ENCODE measurements at regions not wholly inside any gene's neighbourhood (a gene's known extent, or its start where the extent isn't known, plus 50 kb on each side); places are given as distances from the start of the nearest gene placed in this dataset.
A peak's percentile ranks its signal among the peaks of the same experiment; 100 is the strongest.

GRCh38 chr1:234990874-234991801 lies 137.5 kb downstream of the TOMM20 start:
- Histone ChIP-seq H3K27me3 (ENCODE audit: insufficient read depth, low read length) (no peaks in the 10 kb centered on the region), H3K27ac (ENCODE audit: low read length) (no peak overlapping the region), H3K9ac (ENCODE audit: low read depth, low read length) (no peak overlapping the region), H3K4me1 (ENCODE audit: insufficient read depth, low read length) (peaks cover 16% of the 10 kb centered on the region), H3K36me3 (ENCODE audit: insufficient read depth, low read depth, low read length) (no peaks in the 10 kb centered on the region), H3K4me3 (ENCODE audit: low read length) (no peak overlapping the region), H3K9me3 (ENCODE audit: insufficient read depth, low read depth, low read length) (no peaks in the 10 kb centered on the region)

DNA sequence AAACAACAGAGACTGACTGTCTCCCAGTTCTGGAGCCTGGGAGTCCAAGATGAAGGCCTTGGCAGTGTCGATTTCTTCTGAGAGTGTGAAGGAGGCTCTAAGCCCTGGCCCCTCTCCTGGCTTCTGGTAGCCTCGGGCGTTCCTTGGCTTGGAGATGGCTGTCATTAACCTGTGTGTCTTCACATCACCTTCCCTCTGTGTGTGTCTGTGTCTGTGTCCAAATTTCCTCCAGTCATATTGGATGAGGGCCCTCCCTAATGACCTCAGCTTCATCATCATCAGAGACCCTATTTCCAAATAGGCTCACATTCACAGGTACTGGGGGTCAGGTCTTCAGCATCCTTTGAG lies 138.3 kb downstream of the TOMM20 start:
- H3K9ac ChIP-seq (ENCODE audit: low read depth, low read length) = no peak overlapping the region
- no peak overlapping the region for H3K27ac ChIP-seq (ENCODE audit: low read length)
- H3K27me3 ChIP-seq (ENCODE audit: insufficient read depth, low read length) = no peaks in the 10 kb centered on the region
- H3K36me3 ChIP-seq (ENCODE audit: insufficient read depth, low read depth, low read length) = no peaks in the 10 kb centered on the region
- peaks cover 16% of the 10 kb centered on the region for H3K4me1 ChIP-seq (ENCODE audit: insufficient read depth, low read length)
- no peak overlapping the region for H3K4me3 ChIP-seq (ENCODE audit: low read length)
- no peaks in the 10 kb centered on the region for H3K9me3 ChIP-seq (ENCODE audit: insufficient read depth, low read depth, low read length)

- Histone ChIP-seq H3K27me3 (ENCODE audit: insufficient read depth, low read length) (no peaks in the 10 kb centered on the region), H3K27ac (ENCODE audit: low read length) (no peak overlapping the region), H3K36me3 (ENCODE audit: insufficient read depth, low read depth, low read length) (no peaks in the 10 kb centered on the region), H3K9ac (ENCODE audit: low read depth, low read length) (no peak overlapping the region), H3K4me1 (ENCODE audit: insufficient read depth, low read length) (peaks cover 16% of the 10 kb centered on the region), H3K4me3 (ENCODE audit: low read length) (no peak overlapping the region), H3K9me3 (ENCODE audit: insufficient read depth, low read depth, low read length) (no peaks in the 10 kb centered on the region)
Measured at GRCh38 chr1:234989479-234990327, 138.9 kb downstream of the TOMM20 start.

GRCh38 chr1:234989019-234989418 lies 139.6 kb downstream of the TOMM20 start:
- Histone ChIP-seq H3K27ac (ENCODE audit: low read length) (no peak overlapping the region), H3K4me1 (ENCODE audit: insufficient read depth, low read length) (peaks cover 16% of the 10 kb centered on the region)

GRCh38 chr1:234988536-234988935 lies 140.1 kb downstream of the TOMM20 start:
- peaks cover 16% of the 10 kb centered on the region for H3K4me1 ChIP-seq (ENCODE audit: insufficient read depth, low read length)
- no peak overlapping the region for H3K27ac ChIP-seq (ENCODE audit: low read length)
- H3K9ac ChIP-seq (ENCODE audit: low read depth, low read length) = no peak overlapping the region

More at GRCh38 chr1:234989019-234989418, 139.6 kb downstream of the TOMM20 start:
- Histone ChIP-seq H3K4me3 (ENCODE audit: low read length) (no peak overlapping the region), H3K27me3 (ENCODE audit: insufficient read depth, low read length) (no peaks in the 10 kb centered on the region), H3K9ac (ENCODE audit: low read depth, low read length) (no peak overlapping the region), H3K36me3 (ENCODE audit: insufficient read depth, low read depth, low read length) (no peaks in the 10 kb centered on the region), H3K9me3 (ENCODE audit: insufficient read depth, low read depth, low read length) (no peaks in the 10 kb centered on the region)

GRCh38 chr1:234988155-234988517 lies 140.5 kb downstream of the TOMM20 start:
- H3K9ac ChIP-seq (ENCODE audit: low read depth, low read length) = peak overlapping the region; percentile 59; the same call in 1 of the 2 replicates
- no peaks in the 10 kb centered on the region for H3K9me3 ChIP-seq (ENCODE audit: insufficient read depth, low read depth, low read length)
- H3K4me1 ChIP-seq (ENCODE audit: insufficient read depth, low read length) = peaks cover 16% of the 10 kb centered on the region
- no peak overlapping the region for H3K27ac ChIP-seq (ENCODE audit: low read length)
- H3K4me3 ChIP-seq (ENCODE audit: low read length) = no peak overlapping the region
- H3K36me3 ChIP-seq (ENCODE audit: insufficient read depth, low read depth, low read length) = no peaks in the 10 kb centered on the region
- no peaks in the 10 kb centered on the region for H3K27me3 ChIP-seq (ENCODE audit: insufficient read depth, low read length)

More at GRCh38 chr1:234988536-234988935, 140.1 kb downstream of the TOMM20 start:
- H3K4me3 ChIP-seq (ENCODE audit: low read length) = no peak overlapping the region
- H3K9me3 ChIP-seq (ENCODE audit: insufficient read depth, low read depth, low read length) = no peaks in the 10 kb centered on the region
- H3K27me3 ChIP-seq (ENCODE audit: insufficient read depth, low read length) = no peaks in the 10 kb centered on the region
- no peaks in the 10 kb centered on the region for H3K36me3 ChIP-seq (ENCODE audit: insufficient read depth, low read depth, low read length)

- Histone ChIP-seq H3K27ac (ENCODE audit: low read length) (peak overlapping the region; percentile 50), H3K27me3 (ENCODE audit: insufficient read depth, low read length) (no peaks in the 10 kb centered on the region), H3K4me3 (ENCODE audit: low read length) (no peak overlapping the region), H3K9ac (ENCODE audit: low read depth, low read length) (peak overlapping the region; percentile 59; the same call in 1 of the 2 replicates), H3K4me1 (ENCODE audit: insufficient read depth, low read length) (peaks cover 16% of the 10 kb centered on the region), H3K36me3 (ENCODE audit: insufficient read depth, low read depth, low read length) (no peaks in the 10 kb centered on the region), H3K9me3 (ENCODE audit: insufficient read depth, low read depth, low read length) (no peaks in the 10 kb centered on the region)
Measured at GRCh38 chr1:234987415-234988154, 141.1 kb downstream of the TOMM20 start.

DNA sequence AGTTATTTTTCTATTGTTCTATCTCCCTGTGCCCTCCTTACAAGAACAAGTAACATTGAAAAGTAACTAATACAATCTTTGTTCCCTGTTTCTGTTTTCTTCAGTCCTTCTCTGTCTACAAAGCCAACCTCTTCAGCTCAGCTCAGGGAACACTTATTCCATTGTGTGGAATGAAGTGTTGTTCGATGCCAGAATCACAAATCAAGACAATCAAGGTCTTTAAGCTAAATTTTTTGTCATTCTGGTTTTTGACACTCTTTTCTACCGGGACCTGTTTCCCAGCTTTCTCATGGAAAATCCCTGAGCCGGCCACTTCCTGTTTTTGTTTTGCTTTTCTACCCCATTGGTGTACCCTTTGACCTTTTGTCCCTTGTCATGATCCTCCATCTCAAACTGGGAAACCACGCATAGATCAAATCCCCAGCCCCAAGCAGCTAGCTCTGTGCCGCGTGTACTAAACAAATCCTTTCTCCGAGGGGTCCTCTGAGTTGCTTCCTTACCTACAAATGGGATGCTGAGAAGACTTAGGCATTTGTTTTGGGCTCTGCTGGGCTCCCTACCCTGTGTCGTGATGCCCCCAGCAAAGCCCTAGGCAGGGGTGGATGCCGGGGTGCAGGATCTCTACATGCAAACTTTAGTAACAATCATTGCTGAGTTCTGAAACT lies 141.8 kb downstream of the TOMM20 start:
- H3K27me3 ChIP-seq (ENCODE audit: insufficient read depth, low read length) = no peaks in the 10 kb centered on the region
- no peak overlapping the region for H3K4me3 ChIP-seq (ENCODE audit: low read length)
- H3K36me3 ChIP-seq (ENCODE audit: insufficient read depth, low read depth, low read length) = no peaks in the 10 kb centered on the region
- no peaks in the 10 kb centered on the region for H3K9me3 ChIP-seq (ENCODE audit: insufficient read depth, low read depth, low read length)
- H3K4me1 ChIP-seq (ENCODE audit: insufficient read depth, low read length) = peaks cover 16% of the 10 kb centered on the region
- peak overlapping the region; percentile 50 for H3K27ac ChIP-seq (ENCODE audit: low read length)
- peak overlapping the region; percentile 59; the same call in 1 of the 2 replicates for H3K9ac ChIP-seq (ENCODE audit: low read depth, low read length)

- Histone ChIP-seq H3K36me3 (ENCODE audit: insufficient read depth, low read depth, low read length) (no peaks in the 10 kb centered on the region), H3K4me1 (ENCODE audit: insufficient read depth, low read length) (peaks cover 16% of the 10 kb centered on the region), H3K9me3 (ENCODE audit: insufficient read depth, low read depth, low read length) (no peaks in the 10 kb centered on the region), H3K9ac (ENCODE audit: low read depth, low read length) (no peak overlapping the region), H3K27me3 (ENCODE audit: insufficient read depth, low read length) (no peaks in the 10 kb centered on the region), H3K27ac (ENCODE audit: low read length) (no peak overlapping the region), H3K4me3 (ENCODE audit: low read length) (no peak overlapping the region)
Measured at GRCh38 chr1:234985516-234986294, 142.9 kb downstream of the TOMM20 start.

- Histone ChIP-seq H3K9me3 (ENCODE audit: insufficient read depth, low read depth, low read length) (no peaks in the 10 kb centered on the region), H3K4me1 (ENCODE audit: insufficient read depth, low read length) (peaks cover 16% of the 10 kb centered on the region), H3K36me3 (ENCODE audit: insufficient read depth, low read depth, low read length) (no peaks in the 10 kb centered on the region), H3K27ac (ENCODE audit: low read length) (no peak overlapping the region), H3K4me3 (ENCODE audit: low read length) (no peak overlapping the region), H3K27me3 (ENCODE audit: insufficient read depth, low read length) (no peaks in the 10 kb centered on the region), H3K9ac (ENCODE audit: low read depth, low read length) (no peak overlapping the region)
Measured at GRCh38 chr1:234985007-234985370, 143.6 kb downstream of the TOMM20 start.

Data from iPS-20b (cell line).